Activated naive CD4-positive, alpha-beta T cell treated with anti-CD3 and anti-CD28 coated beads, Interleukin-2, amount 10 ng/mL, durations not matched to agents 7 days and 5 days (primary cell): ENCODE measurements at regions not wholly inside any gene's neighbourhood (a gene's known extent, or its start where the extent isn't known, plus 50 kb on each side); places are given as distances from the start of the nearest gene placed in this dataset.

ENCODE experiments used
- CTCF ChIA-PET: fragments of 350-600 bp; sonication (Branson Sonifier 250); formaldehyde crosslinking; loops from one replicate; lab custom pipeline; 2021; ENCODE audit warnings: antibody characterized with exemption; lab: Charles Lee
- DNase-seq: peaks from one replicate; pipeline ENCODE4 v3.0.0-alpha.2; 2020
- H3K27ac Mint-ChIP-seq: one replicate; pipeline ENCODE4 v1.8.0; 2021; ENCODE audit warnings: mild to moderate bottlenecking, moderate library complexity, mixed read lengths
- H3K27me3 Mint-ChIP-seq: one replicate; pipeline ENCODE4 v1.8.0; 2021; ENCODE audit warnings: mild to moderate bottlenecking, mixed read lengths
- H3K36me3 Mint-ChIP-seq: one replicate; pipeline ENCODE4 v1.8.0; 2021; ENCODE audit warnings: mixed read lengths
- H3K4me1 Mint-ChIP-seq: one replicate; pipeline ENCODE4 v1.8.0; 2021; ENCODE audit warnings: mixed read lengths
- H3K4me3 Mint-ChIP-seq: one replicate; pipeline ENCODE4 v1.8.0; 2021; ENCODE audit warnings: mild to moderate bottlenecking, moderate library complexity, mixed read lengths
- H3K9me3 Mint-ChIP-seq: one replicate; pipeline ENCODE4 v1.8.0; 2021; ENCODE audit warnings: mixed read lengths

- Mint-ChIP-seq H3K9me3 (no peaks in the 10 kb centered on the region), H3K27me3 (peaks cover 7% of the 10 kb centered on the region), H3K4me3 (no peak overlapping the region), H3K36me3 (no peaks in the 10 kb centered on the region), H3K4me1 (no peaks in the 10 kb centered on the region), H3K27ac (no peak overlapping the region)
- CTCF ChIA-PET, result no interaction called here
- DNase-seq, result no peak
Observed at GRCh38 chr3:150098621-150099020, 127.9 kb upstream of the PFN2 start.

- Mint-ChIP-seq H3K27me3 (peaks cover 12% of the 10 kb centered on the region), H3K4me3 (no peak overlapping the region), H3K9me3 (no peaks in the 10 kb centered on the region), H3K4me1 (no peaks in the 10 kb centered on the region), H3K27ac (no peak overlapping the region), H3K36me3 (no peaks in the 10 kb centered on the region)
- no peak for DNase-seq
- CTCF ChIA-PET, result no interaction called here
Observed at GRCh38 chr3:150097588-150097890, 126.8 kb upstream of the PFN2 start.

- H3K4me3 Mint-ChIP-seq, result no peak overlapping the region
- no peaks in the 10 kb centered on the region for H3K9me3 Mint-ChIP-seq
- no peak overlapping the region for H3K27ac Mint-ChIP-seq
- CTCF ChIA-PET, result no interaction called here
- H3K27me3 Mint-ChIP-seq, result peaks cover 9% of the 10 kb centered on the region
- no peak for DNase-seq
- H3K36me3 Mint-ChIP-seq, result no peaks in the 10 kb centered on the region
- H3K4me1 Mint-ChIP-seq, result no peaks in the 10 kb centered on the region
Observed at GRCh38 chr3:150096700-150097587, 126.2 kb upstream of the PFN2 start.

- no peaks in the 10 kb centered on the region for H3K36me3 Mint-ChIP-seq
- no peak overlapping the region for H3K4me3 Mint-ChIP-seq
- H3K4me1 Mint-ChIP-seq, result no peaks in the 10 kb centered on the region
- H3K9me3 Mint-ChIP-seq, result no peaks in the 10 kb centered on the region
- H3K27me3 Mint-ChIP-seq, result peaks cover 5% of the 10 kb centered on the region
- CTCF ChIA-PET, result no interaction called here
- no peak overlapping the region for H3K27ac Mint-ChIP-seq
- DNase-seq, result no peak
Observed at GRCh38 chr3:150094150-150094933, 123.6 kb upstream of the PFN2 start.

GRCh38 chr3:150091626-150092025 lies 120.9 kb upstream of the PFN2 start:
- CTCF ChIA-PET, result no interaction called here
- no peak for DNase-seq
- Mint-ChIP-seq H3K27me3 (peaks cover 5% of the 10 kb centered on the region), H3K36me3 (no peaks in the 10 kb centered on the region), H3K9me3 (no peaks in the 10 kb centered on the region), H3K4me3 (no peak overlapping the region), H3K4me1 (no peaks in the 10 kb centered on the region), H3K27ac (no peak overlapping the region)

- Mint-ChIP-seq H3K4me3 (no peak overlapping the region), H3K27me3 (peaks cover 5% of the 10 kb centered on the region), H3K36me3 (no peaks in the 10 kb centered on the region), H3K27ac (no peak overlapping the region), H3K4me1 (no peaks in the 10 kb centered on the region), H3K9me3 (no peaks in the 10 kb centered on the region)
- CTCF ChIA-PET, result no interaction called here
- DNase-seq, result no peak
Observed at GRCh38 chr3:150090877-150091276, 120.2 kb upstream of the PFN2 start.

- peaks cover 5% of the 10 kb centered on the region for H3K27me3 Mint-ChIP-seq
- CTCF ChIA-PET, result no interaction called here
- no peaks in the 10 kb centered on the region for H3K4me1 Mint-ChIP-seq
- H3K36me3 Mint-ChIP-seq, result no peaks in the 10 kb centered on the region
- no peak for DNase-seq
- no peaks in the 10 kb centered on the region for H3K9me3 Mint-ChIP-seq
- H3K27ac Mint-ChIP-seq, result no peak overlapping the region
- no peak overlapping the region for H3K4me3 Mint-ChIP-seq
Observed at GRCh38 chr3:150090006-150090405, 119.3 kb upstream of the PFN2 start.

GRCh38 chr3:150084128-150084527 lies 113.4 kb upstream of the PFN2 start:
- no peaks in the 10 kb centered on the region for H3K36me3 Mint-ChIP-seq
- no peak overlapping the region for H3K4me3 Mint-ChIP-seq
- no peak for DNase-seq
- no peak overlapping the region for H3K27ac Mint-ChIP-seq
- no peaks in the 10 kb centered on the region for H3K4me1 Mint-ChIP-seq
- peaks cover 3% of the 10 kb centered on the region for H3K27me3 Mint-ChIP-seq
- CTCF ChIA-PET, result no interaction called here
- H3K9me3 Mint-ChIP-seq, result no peaks in the 10 kb centered on the region

- no peaks in the 10 kb centered on the region for H3K9me3 Mint-ChIP-seq
- H3K4me1 Mint-ChIP-seq, result no peaks in the 10 kb centered on the region
- peaks cover 7% of the 10 kb centered on the region for H3K27me3 Mint-ChIP-seq
- CTCF ChIA-PET, result no interaction called here
- H3K27ac Mint-ChIP-seq, result no peak overlapping the region
- no peaks in the 10 kb centered on the region for H3K36me3 Mint-ChIP-seq
- H3K4me3 Mint-ChIP-seq, result no peak overlapping the region
- no peak for DNase-seq
Observed at GRCh38 chr3:150083655-150084042, 113.0 kb upstream of the PFN2 start.

GRCh38 chr3:150082898-150083654 lies 112.4 kb upstream of the PFN2 start:
- CTCF ChIA-PET, result no interaction called here
- Mint-ChIP-seq H3K27ac (no peak overlapping the region), H3K9me3 (no peaks in the 10 kb centered on the region)

GRCh38 chr3:150081084-150081483 lies 110.4 kb upstream of the PFN2 start:
- CTCF ChIA-PET, result no interaction called here
- no peak overlapping the region for H3K27ac Mint-ChIP-seq

More at GRCh38 chr3:150082898-150083654, 112.4 kb upstream of the PFN2 start:
- Mint-ChIP-seq H3K4me3 (no peak overlapping the region), H3K27me3 (peaks cover 7% of the 10 kb centered on the region), H3K4me1 (no peaks in the 10 kb centered on the region), H3K36me3 (no peaks in the 10 kb centered on the region)
- no peak for DNase-seq

GRCh38 chr3:150080058-150080730 lies 109.5 kb upstream of the PFN2 start:
- no peaks in the 10 kb centered on the region for H3K4me1 Mint-ChIP-seq
- H3K4me3 Mint-ChIP-seq, result no peak overlapping the region
- DNase-seq, result no peak
- H3K36me3 Mint-ChIP-seq, result no peaks in the 10 kb centered on the region
- CTCF ChIA-PET, result no interaction called here
- peaks cover 7% of the 10 kb centered on the region for H3K27me3 Mint-ChIP-seq
- no peaks in the 10 kb centered on the region for H3K9me3 Mint-ChIP-seq
- H3K27ac Mint-ChIP-seq, result no peak overlapping the region

More at GRCh38 chr3:150081084-150081483, 110.4 kb upstream of the PFN2 start:
- Mint-ChIP-seq H3K36me3 (no peaks in the 10 kb centered on the region), H3K9me3 (no peaks in the 10 kb centered on the region), H3K4me1 (no peaks in the 10 kb centered on the region), H3K27me3 (peaks cover 7% of the 10 kb centered on the region), H3K4me3 (no peak overlapping the region)
- no peak for DNase-seq

- DNase-seq, result no peak
- H3K4me3 Mint-ChIP-seq, result no peak overlapping the region
- peaks cover 7% of the 10 kb centered on the region for H3K27me3 Mint-ChIP-seq
- H3K9me3 Mint-ChIP-seq, result no peaks in the 10 kb centered on the region
- H3K27ac Mint-ChIP-seq, result no peak overlapping the region
- no peaks in the 10 kb centered on the region for H3K4me1 Mint-ChIP-seq
- no peaks in the 10 kb centered on the region for H3K36me3 Mint-ChIP-seq
- CTCF ChIA-PET, result interaction anchor here (1.0 kb wide), 1 partner anchor 11 kb away, joined by 3 read pairs; no protein-coding TSS in a partner anchor
Observed at GRCh38 chr3:150079029-150079739, 108.5 kb upstream of the PFN2 start.
